Mesenchymal stem cell (in vitro differentiated cells and primary cell): ENCODE measurements at regions not wholly inside any gene's neighbourhood (a gene's known extent, or its start where the extent isn't known, plus 50 kb on each side); places are given as distances from the start of the nearest gene placed in this dataset.

ENCODE experiments used
- DNase-seq: peaks from one replicate; pipeline ENCODE4 v3.0.0-alpha.2; 2013
- H2AFZ ChIP-seq: one replicate; pipeline ENCODE4 v1.6.1; 2013; ENCODE audit warnings: low read depth, mild to moderate bottlenecking, control low read depth, inconsistent platforms, low read length, moderate library complexity
- H2AK5ac ChIP-seq: 2 replicates; pipeline ENCODE4 v1.6.1; 2013; ENCODE audit warnings: low read length, moderate library complexity, mild to moderate bottlenecking, inconsistent platforms; ENCODE audit not compliant: severe bottlenecking
- H2BK120ac ChIP-seq: one replicate; pipeline ENCODE4 v1.6.1; 2013; ENCODE audit warnings: low read depth, mild to moderate bottlenecking, inconsistent platforms, low read length, moderate library complexity
- H2BK12ac ChIP-seq, 2 experiments: one replicate each; pipeline ENCODE4 v1.6.1; 2013; ENCODE audit warnings: inconsistent platforms in 2 of 2, low read length in 2 of 2, mild to moderate bottlenecking in 2 of 2, moderate library complexity in 2 of 2, control low read depth in 1 of 2
- H2BK15ac ChIP-seq: one replicate; pipeline ENCODE4 v1.6.1; 2013; ENCODE audit warnings: mild to moderate bottlenecking, low read depth, inconsistent platforms; ENCODE audit not compliant: poor library complexity, severe bottlenecking
- H2BK5ac ChIP-seq: 2 replicates; pipeline ENCODE4 v1.6.1; 2013; ENCODE audit warnings: low read depth, mild to moderate bottlenecking, low read length, control low read depth, inconsistent platforms; ENCODE audit not compliant: poor library complexity, severe bottlenecking
- H3K14ac ChIP-seq, 2 experiments: one replicate each; pipeline ENCODE4 v1.6.1; 2013; ENCODE audit warnings: inconsistent platforms in 2 of 2, low read length in 2 of 2, control low read depth in 1 of 2, mild to moderate bottlenecking in 1 of 2, moderate library complexity in 1 of 2
- H3K18ac ChIP-seq, 2 experiments: one replicate each; pipeline ENCODE4 v1.6.1; 2013; ENCODE audit warnings: inconsistent platforms in 2 of 2, low read length in 2 of 2, control low read depth in 1 of 2, low read depth in 1 of 2, mild to moderate bottlenecking in 1 of 2
- H3K23ac ChIP-seq, 2 experiments: one replicate each; pipeline ENCODE4 v1.6.1; 2013; ENCODE audit warnings: inconsistent platforms in 2 of 2, low read length in 2 of 2, mild to moderate bottlenecking in 2 of 2, moderate library complexity in 2 of 2, control low read depth in 1 of 2
- H3K27ac ChIP-seq: 2 replicates; pipeline ENCODE4 v1.5.1; 2013; ENCODE audit warnings: mild to moderate bottlenecking, moderate library complexity, low read length, control low read depth, inconsistent platforms; ENCODE audit not compliant: poor library complexity, severe bottlenecking
- H3K27me3 ChIP-seq, 2 experiments: 2 replicates each; pipeline versions ENCODE4 v1.6.1 to v1.7.0; 2013; ENCODE audit warnings: low read length in 2 of 2, mild to moderate bottlenecking in 2 of 2, moderate library complexity in 2 of 2, control low read depth in 1 of 2, inconsistent platforms in 1 of 2; ENCODE audit not compliant: control insufficient read depth in 1 of 2, insufficient read depth in 1 of 2
- H3K36me3 ChIP-seq, 2 experiments: 2 replicates each; pipeline versions ENCODE4 v1.6.1 to v1.7.0; 2013; ENCODE audit warnings: low read length in 2 of 2, control low read depth in 1 of 2, inconsistent platforms in 1 of 2, low read depth in 1 of 2, mild to moderate bottlenecking in 1 of 2; ENCODE audit not compliant: insufficient read depth in 2 of 2, control insufficient read depth in 1 of 2
- H3K4ac ChIP-seq, 2 experiments: one replicate each; pipeline ENCODE4 v1.6.1; 2013; ENCODE audit warnings: inconsistent platforms in 2 of 2, low read length in 2 of 2, mild to moderate bottlenecking in 2 of 2, moderate library complexity in 2 of 2, control low read depth in 1 of 2, low read depth in 1 of 2
- H3K4me1 ChIP-seq: 2 replicates; pipeline ENCODE4 v1.6.1; 2013; ENCODE audit warnings: low read depth, low read length, control low read depth; ENCODE audit not compliant: control insufficient read depth, insufficient read depth
- H3K4me2 ChIP-seq: 2 replicates; pipeline ENCODE4 v1.6.1; 2013; ENCODE audit warnings: low read length, mild to moderate bottlenecking, inconsistent platforms; ENCODE audit not compliant: poor library complexity, severe bottlenecking
- H3K4me3 ChIP-seq, 2 experiments: 2 replicates each; pipeline versions ENCODE4 v1.5.1 to v1.7.0; 2013; ENCODE audit warnings: low read length in 2 of 2, mild to moderate bottlenecking in 2 of 2, control low read depth in 1 of 2, low read depth in 1 of 2; ENCODE audit not compliant: insufficient read depth in 1 of 2
- H3K79me1 ChIP-seq: replicated peaks from 2 replicates; pipeline ENCODE4 v1.6.1; 2013; ENCODE audit warnings: mild to moderate bottlenecking, control low read depth, low read length, inconsistent platforms; ENCODE audit not compliant: poor library complexity, severe bottlenecking
- H3K9ac ChIP-seq: 2 replicates; pipeline ENCODE4 v1.7.0; 2013; ENCODE audit warnings: mild to moderate bottlenecking, low read length, moderate library complexity
- H3K9me3 ChIP-seq: 2 replicates; pipeline ENCODE4 v1.7.0; 2013; ENCODE audit warnings: mild to moderate bottlenecking, low read length; ENCODE audit not compliant: control insufficient read depth
- H4K8ac ChIP-seq: one replicate; pipeline ENCODE4 v1.6.1; 2013; ENCODE audit warnings: inconsistent platforms, mild to moderate bottlenecking, low read length, moderate library complexity
- H4K91ac ChIP-seq: one replicate; pipeline ENCODE4 v1.6.1; 2013; ENCODE audit warnings: mild to moderate bottlenecking, low read length, inconsistent platforms
- WGBS: methylation state at CpG from one replicate; pipeline ENCODE4 v1.1.7; 2013; ENCODE audit warnings: mixed read lengths; 5-methylcytosine and 5-hydroxymethylcytosine counted together

GRCh38 chrX:45445745-45446412 is 245.2 kb upstream of the DIPK2B start:
- peak; percentile 77 for DNase-seq
- Histone ChIP-seq H2BK5ac (no peak overlapping the region), H2BK120ac (no peak overlapping the region), H3K9me3 (no peaks in the 10 kb centered on the region), H3K23ac (no peak overlapping the region), H4K8ac (no peak overlapping the region), H3K4me1 (peaks cover 6% of the 10 kb centered on the region), H2AK5ac (no peak overlapping the region), H2BK12ac (no peak overlapping the region), H3K4me2 (no peak overlapping the region), H3K18ac (no peak overlapping the region), H4K91ac (no peak overlapping the region), H2BK15ac (no peak overlapping the region), H2AFZ (no peak overlapping the region), H3K9ac (peak overlapping the region; percentile 34), H3K27me3 (peaks cover 0 to 3% of the 10 kb centered on the region in 2 experiments), H3K4me3 (no peak overlapping the region), H3K14ac (no peak overlapping the region), H3K79me1 (no peaks in the 10 kb centered on the region), H3K4ac (no peak overlapping the region), H3K36me3 (no peaks in the 10 kb centered on the region), H3K27ac (no peak overlapping the region)
- 0% methylated on average over 1 of the region's 2 CpGs for WGBS

GRCh38 chrX:45437186-45437585 is 236.5 kb upstream of the DIPK2B start:
- Histone ChIP-seq H3K14ac (no peak overlapping the region), H3K27me3 (peaks cover 0 to 38% of the 10 kb centered on the region in 2 experiments), H3K4me2 (no peak overlapping the region), H3K36me3 (no peaks in the 10 kb centered on the region), H2AK5ac (no peak overlapping the region), H3K18ac (no peak overlapping the region), H2BK12ac (no peak overlapping the region), H3K9me3 (no peaks in the 10 kb centered on the region), H4K91ac (no peak overlapping the region), H3K4ac (no peak overlapping the region), H2AFZ (no peak overlapping the region), H2BK15ac (no peak overlapping the region), H3K79me1 (no peaks in the 10 kb centered on the region), H3K27ac (no peak overlapping the region), H2BK120ac (no peak overlapping the region), H2BK5ac (no peak overlapping the region), H3K9ac (no peak overlapping the region), H4K8ac (no peak overlapping the region), H3K23ac (no peak overlapping the region), H3K4me1 (no peaks in the 10 kb centered on the region), H3K4me3 (no peak overlapping the region)
- WGBS: no CpG with 5 or more reads among the region's 2 CpGs
- DNase-seq: no peak

- no peak overlapping the region for H4K8ac ChIP-seq
- H2AK5ac ChIP-seq: no peak overlapping the region
- no peak overlapping the region for H4K91ac ChIP-seq
- peak overlapping the region in 1 of 2 experiments; percentile 9 for H3K4me3 ChIP-seq
- no peak overlapping the region for H2BK12ac ChIP-seq
- H3K18ac ChIP-seq: no peak overlapping the region
- H3K27ac ChIP-seq: no peak overlapping the region
- no peaks in the 10 kb centered on the region for H3K4me1 ChIP-seq
- DNase-seq: no peak
- H3K79me1 ChIP-seq: no peaks in the 10 kb centered on the region
- no peaks in the 10 kb centered on the region for H3K36me3 ChIP-seq
- no peak overlapping the region for H2BK120ac ChIP-seq
- no peak overlapping the region for H2AFZ ChIP-seq
- H3K27me3 ChIP-seq: peaks cover 0 to 37% of the 10 kb centered on the region in 2 experiments
- H3K4me2 ChIP-seq: no peak overlapping the region
- no peak overlapping the region for H3K23ac ChIP-seq
- H2BK15ac ChIP-seq: no peak overlapping the region
- H3K9ac ChIP-seq: peak overlapping the region; percentile 28
- no peak overlapping the region for H3K14ac ChIP-seq
- no peak overlapping the region for H3K4ac ChIP-seq
- H3K9me3 ChIP-seq: no peaks in the 10 kb centered on the region
- no peak overlapping the region for H2BK5ac ChIP-seq
These were observed 234.8 kb upstream of the DIPK2B start for GRCh38 chrX:45435481-45435880.

DNA sequence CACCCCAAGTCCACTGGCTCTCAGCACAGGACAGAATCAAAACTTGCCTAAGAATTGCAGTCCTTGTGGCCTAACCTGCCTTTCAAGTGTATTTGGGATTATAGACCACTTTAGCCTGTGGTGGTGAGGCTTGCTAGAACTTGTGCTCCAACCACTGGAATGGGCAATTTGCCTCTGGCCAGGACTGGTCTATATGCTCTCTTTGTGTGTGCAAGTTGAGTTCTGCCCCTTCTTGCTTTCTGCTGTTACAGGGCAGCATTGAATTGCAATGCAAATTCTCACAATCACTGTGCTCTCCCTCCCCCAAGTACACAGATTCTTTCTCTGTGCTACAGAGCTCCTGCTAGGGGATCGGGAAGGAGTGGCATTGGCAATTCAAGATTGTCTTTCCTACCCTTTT is 233.6 kb upstream of the DIPK2B start:
- Histone ChIP-seq H3K14ac (no peak overlapping the region), H2BK120ac (no peak overlapping the region), H3K9ac (no peak overlapping the region), H2AK5ac (no peak overlapping the region), H3K4me3 (no peak overlapping the region), H4K91ac (no peak overlapping the region), H2AFZ (no peak overlapping the region), H3K18ac (no peak overlapping the region), H3K4ac (no peak overlapping the region), H3K27ac (no peak overlapping the region), H3K4me1 (no peaks in the 10 kb centered on the region), H2BK5ac (no peak overlapping the region), H3K23ac (no peak overlapping the region), H3K4me2 (no peak overlapping the region), H4K8ac (no peak overlapping the region), H2BK12ac (no peak overlapping the region), H3K36me3 (no peaks in the 10 kb centered on the region), H2BK15ac (no peak overlapping the region), H3K9me3 (no peaks in the 10 kb centered on the region), H3K79me1 (no peaks in the 10 kb centered on the region), H3K27me3 (peaks cover 0 to 37% of the 10 kb centered on the region in 2 experiments)
- no peak for DNase-seq
- WGBS: no CpG with 5 or more reads among the region's 1 CpG
